ENCODE measurements at regions not wholly inside any gene's neighbourhood (a gene's known extent, or its start where the extent isn't known, plus 50 kb on each side); places are given as distances from the start of the nearest gene placed in this dataset.
"Not testable (repeated sequence)": the region's sequence is repeated elsewhere in the genome, so short reads cannot be mapped to it uniquely, and the experiment has no call there.

DNA sequence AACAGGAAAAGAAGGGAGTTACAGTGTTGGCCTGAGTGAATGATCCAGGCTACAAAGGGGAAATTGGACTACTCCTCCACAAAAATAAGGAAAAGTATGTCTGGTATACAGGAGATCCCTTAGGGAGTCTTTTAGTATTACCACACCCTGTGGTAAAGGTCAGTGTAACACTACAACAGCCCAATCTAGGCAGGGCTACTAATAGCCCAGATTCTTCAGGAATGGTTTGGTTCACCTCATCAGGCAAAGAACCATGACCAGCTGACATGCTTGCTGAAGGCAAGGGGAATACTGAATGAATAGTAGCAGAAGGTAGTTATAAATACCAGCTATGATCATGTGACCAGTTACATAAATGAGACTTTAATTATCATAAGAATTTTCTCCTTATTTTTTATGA, 372.6 kb upstream of the ATP11B start:
- no peaks in the 10 kb centered on the region for H3K36me3 Mint-ChIP-seq (ENCODE audit: low read depth, unreplicated experiment)
- H3K4me1 Mint-ChIP-seq (ENCODE audit: low read depth, unreplicated experiment), result no peaks in the 10 kb centered on the region
- no peak for DNase-seq (ENCODE audit: low read depth)
- Histone ChIP-seq H3K27ac (ENCODE audit: low read depth, low read length) (no peak overlapping the region), H3K9ac (ENCODE audit: low read length) (no peak overlapping the region), H4K20me1 (ENCODE audit: insufficient read depth, low read length) (no peaks in the 10 kb centered on the region), H3K4me2 (ENCODE audit: low read length) (no peak overlapping the region), H3K4me1 (ENCODE audit: insufficient read depth, low read length) (no peaks in the 10 kb centered on the region), H3K9me3 (ENCODE audit: insufficient read depth, low read depth, low read length) (no peaks in the 10 kb centered on the region), H2AFZ (ENCODE audit: low read depth, low read length) (no peak overlapping the region), H3K79me2 (ENCODE audit: insufficient read depth, low read length) (no peaks in the 10 kb centered on the region), H3K36me3 (ENCODE audit: insufficient read depth, low read length) (no peaks in the 10 kb centered on the region), H3K4me3 (ENCODE audit: insufficient read depth, low read depth, low read length) (no peak overlapping the region), H3K27me3 (ENCODE audit: insufficient read depth, low read length) (no peaks in the 10 kb centered on the region)
- no peaks in the 10 kb centered on the region for H3K9me3 Mint-ChIP-seq (ENCODE audit: unreplicated experiment)
- H3K27ac Mint-ChIP-seq (ENCODE audit: unreplicated experiment), result no peak overlapping the region
- no peak overlapping the region for H3K4me3 Mint-ChIP-seq (ENCODE audit: unreplicated experiment)
- peaks cover 2% of the 10 kb centered on the region for H3K27me3 Mint-ChIP-seq (ENCODE audit: low read depth, unreplicated experiment)
- no peak for FAIRE-seq
- TF ChIP-seq, protein P1, sequence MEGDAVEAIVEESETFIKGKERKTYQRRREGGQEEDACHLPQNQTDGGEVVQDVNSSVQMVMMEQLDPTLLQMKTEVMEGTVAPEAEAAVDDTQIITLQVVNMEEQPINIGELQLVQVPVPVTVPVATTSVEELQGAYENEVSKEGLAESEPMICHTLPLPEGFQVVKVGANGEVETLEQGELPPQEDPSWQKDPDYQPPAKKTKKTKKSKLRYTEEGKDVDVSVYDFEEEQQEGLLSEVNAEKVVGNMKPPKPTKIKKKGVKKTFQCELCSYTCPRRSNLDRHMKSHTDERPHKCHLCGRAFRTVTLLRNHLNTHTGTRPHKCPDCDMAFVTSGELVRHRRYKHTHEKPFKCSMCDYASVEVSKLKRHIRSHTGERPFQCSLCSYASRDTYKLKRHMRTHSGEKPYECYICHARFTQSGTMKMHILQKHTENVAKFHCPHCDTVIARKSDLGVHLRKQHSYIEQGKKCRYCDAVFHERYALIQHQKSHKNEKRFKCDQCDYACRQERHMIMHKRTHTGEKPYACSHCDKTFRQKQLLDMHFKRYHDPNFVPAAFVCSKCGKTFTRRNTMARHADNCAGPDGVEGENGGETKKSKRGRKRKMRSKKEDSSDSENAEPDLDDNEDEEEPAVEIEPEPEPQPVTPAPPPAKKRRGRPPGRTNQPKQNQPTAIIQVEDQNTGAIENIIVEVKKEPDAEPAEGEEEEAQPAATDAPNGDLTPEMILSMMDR (IDR thresholded peaks at IDR 0.05; ENCODE audit: insufficient read depth, low read depth, low read length), result no peak
- no peak for TF ChIP-seq EZH2 (IDR thresholded peaks at IDR 0.05; ENCODE audit: insufficient read depth, low read length)

DNA sequence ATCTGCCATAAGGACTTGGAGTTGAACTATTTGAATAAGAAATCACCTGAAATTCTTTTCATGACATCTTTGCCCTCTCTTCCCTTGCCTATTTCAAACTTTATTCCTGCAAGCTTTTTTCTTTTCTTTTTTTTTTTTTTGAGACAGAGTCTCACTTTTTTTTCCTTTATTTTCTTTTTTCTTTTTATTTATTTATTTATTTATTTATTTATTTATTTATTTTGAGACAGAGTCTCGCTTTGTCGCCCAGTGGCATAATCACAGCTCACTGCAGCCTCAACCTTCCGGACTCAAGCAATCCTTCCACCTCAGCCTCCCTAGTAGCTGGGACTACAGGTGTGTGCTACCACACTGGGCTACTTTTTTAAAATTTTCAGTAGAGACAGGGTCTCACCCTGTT, 369.3 kb upstream of the ATP11B start:
- DNase-seq (ENCODE audit: low read depth), result no peak

DNA sequence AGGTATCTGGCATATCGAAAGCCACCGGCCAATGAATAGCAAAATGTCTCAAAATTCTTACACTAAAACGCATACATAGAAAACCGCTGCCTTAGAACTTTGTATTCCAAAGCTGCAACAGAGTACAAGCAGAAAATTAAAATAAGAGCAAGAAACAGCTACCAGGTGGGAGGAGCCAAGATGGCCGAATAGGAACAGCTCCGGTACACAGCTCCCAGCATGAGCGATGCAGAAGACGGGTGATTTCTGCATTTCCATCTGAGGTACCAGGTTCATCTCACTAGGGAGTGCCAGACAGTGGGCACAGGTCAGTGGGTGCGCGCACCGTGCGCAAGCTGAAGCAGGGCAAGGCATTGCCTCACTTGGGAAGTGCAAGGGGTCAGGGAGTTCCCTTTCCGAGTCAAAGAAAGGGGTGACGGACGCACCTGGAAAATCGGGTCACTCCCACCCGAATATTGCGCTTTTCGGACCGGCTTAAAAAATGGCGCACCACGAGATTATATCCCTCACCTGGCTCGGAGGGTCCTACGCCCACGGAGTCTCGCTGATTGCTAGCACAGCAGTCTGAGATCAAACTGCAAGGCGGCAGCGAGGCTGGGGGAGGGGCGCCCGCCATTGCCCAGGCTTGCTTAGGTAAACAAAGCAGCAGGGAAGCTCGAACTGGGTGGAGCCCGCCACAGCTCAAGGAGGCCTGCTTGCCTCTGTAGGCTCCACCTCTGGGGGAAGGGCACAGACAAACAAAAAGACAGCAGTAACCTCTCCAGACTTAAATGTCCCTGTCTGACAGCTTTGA, 367.2 kb upstream of the ATP11B start:
- not testable (repeated sequence) for H3K27ac Mint-ChIP-seq (ENCODE audit: unreplicated experiment); H3K36me3 Mint-ChIP-seq (ENCODE audit: low read depth, unreplicated experiment); FAIRE-seq

More for the DNA sequence above, 369.3 kb upstream of the ATP11B start:
- Histone ChIP-seq H2AFZ (ENCODE audit: low read depth, low read length) (no peak overlapping the region), H3K9me3 (ENCODE audit: insufficient read depth, low read depth, low read length) (no peaks in the 10 kb centered on the region), H3K27me3 (ENCODE audit: insufficient read depth, low read length) (no peaks in the 10 kb centered on the region), H3K4me3 (ENCODE audit: insufficient read depth, low read depth, low read length) (no peak overlapping the region), H3K79me2 (ENCODE audit: insufficient read depth, low read length) (no peaks in the 10 kb centered on the region), H3K4me1 (ENCODE audit: insufficient read depth, low read length) (no peaks in the 10 kb centered on the region), H4K20me1 (ENCODE audit: insufficient read depth, low read length) (no peaks in the 10 kb centered on the region), H3K9ac (ENCODE audit: low read length) (no peak overlapping the region), H3K27ac (ENCODE audit: low read depth, low read length) (no peak overlapping the region), H3K36me3 (ENCODE audit: insufficient read depth, low read length) (no peaks in the 10 kb centered on the region), H3K4me2 (ENCODE audit: low read length) (no peak overlapping the region)
- no peaks in the 10 kb centered on the region for H3K36me3 Mint-ChIP-seq (ENCODE audit: low read depth, unreplicated experiment)
- no peak overlapping the region for H3K27ac Mint-ChIP-seq (ENCODE audit: unreplicated experiment)
- no peak for TF ChIP-seq EZH2 (IDR thresholded peaks at IDR 0.05; ENCODE audit: insufficient read depth, low read length)
- TF ChIP-seq, protein P1 (IDR thresholded peaks at IDR 0.05; ENCODE audit: insufficient read depth, low read depth, low read length), result no peak
- no peaks in the 10 kb centered on the region for H3K9me3 Mint-ChIP-seq (ENCODE audit: unreplicated experiment)
- H3K27me3 Mint-ChIP-seq (ENCODE audit: low read depth, unreplicated experiment), result no peaks in the 10 kb centered on the region
- no peak for FAIRE-seq
- no peak overlapping the region for H3K4me3 Mint-ChIP-seq (ENCODE audit: unreplicated experiment)
- H3K4me1 Mint-ChIP-seq (ENCODE audit: low read depth, unreplicated experiment), result no peaks in the 10 kb centered on the region

DNA sequence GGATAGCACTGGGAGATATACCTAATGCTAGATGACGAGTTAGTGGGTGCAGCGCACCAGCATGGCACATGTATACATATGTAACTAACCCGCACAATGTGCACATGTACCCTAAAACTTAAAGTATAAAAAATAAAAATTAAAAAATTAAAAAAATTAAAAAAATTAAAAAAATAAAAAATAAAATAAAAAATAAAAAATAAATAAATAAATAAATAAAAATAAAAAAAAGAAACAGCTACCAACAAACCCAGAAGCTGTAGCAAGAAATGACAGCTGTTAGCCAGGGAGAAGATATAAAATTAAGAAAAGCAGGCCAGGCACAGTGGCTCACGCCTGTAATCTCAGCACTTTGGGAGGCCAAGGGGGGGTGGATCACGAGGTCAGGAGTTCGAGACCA, 361.3 kb upstream of the ATP11B start:
- FAIRE-seq; H3K4me3 Mint-ChIP-seq (ENCODE audit: unreplicated experiment); H3K4me2 ChIP-seq (ENCODE audit: low read length); H3K4me1 ChIP-seq (ENCODE audit: insufficient read depth, low read length); H3K9me3 Mint-ChIP-seq (ENCODE audit: unreplicated experiment); H3K9ac ChIP-seq (ENCODE audit: low read length); H3K36me3 ChIP-seq (ENCODE audit: insufficient read depth, low read length); H3K27ac Mint-ChIP-seq (ENCODE audit: unreplicated experiment); DNase-seq (ENCODE audit: low read depth); H3K27me3 ChIP-seq (ENCODE audit: insufficient read depth, low read length); H2AFZ ChIP-seq (ENCODE audit: low read depth, low read length); H3K36me3 Mint-ChIP-seq (ENCODE audit: low read depth, unreplicated experiment); H3K4me3 ChIP-seq (ENCODE audit: insufficient read depth, low read depth, low read length); H3K79me2 ChIP-seq (ENCODE audit: insufficient read depth, low read length); H3K9me3 ChIP-seq (ENCODE audit: insufficient read depth, low read depth, low read length); H3K27me3 Mint-ChIP-seq (ENCODE audit: low read depth, unreplicated experiment); H4K20me1 ChIP-seq (ENCODE audit: insufficient read depth, low read length); H3K27ac ChIP-seq (ENCODE audit: low read depth, low read length); H3K4me1 Mint-ChIP-seq (ENCODE audit: low read depth, unreplicated experiment): not testable (repeated sequence)

More for the DNA sequence above, 367.2 kb upstream of the ATP11B start:
- not testable (repeated sequence) for H3K9me3 ChIP-seq (ENCODE audit: insufficient read depth, low read depth, low read length); H3K4me1 Mint-ChIP-seq (ENCODE audit: low read depth, unreplicated experiment); H3K4me1 ChIP-seq (ENCODE audit: insufficient read depth, low read length); DNase-seq (ENCODE audit: low read depth); H3K27ac ChIP-seq (ENCODE audit: low read depth, low read length); H3K4me3 Mint-ChIP-seq (ENCODE audit: unreplicated experiment); H3K36me3 ChIP-seq (ENCODE audit: insufficient read depth, low read length); H4K20me1 ChIP-seq (ENCODE audit: insufficient read depth, low read length); H3K79me2 ChIP-seq (ENCODE audit: insufficient read depth, low read length); H3K9me3 Mint-ChIP-seq (ENCODE audit: unreplicated experiment); H3K27me3 ChIP-seq (ENCODE audit: insufficient read depth, low read length); H3K4me3 ChIP-seq (ENCODE audit: insufficient read depth, low read depth, low read length); H2AFZ ChIP-seq (ENCODE audit: low read depth, low read length); H3K27me3 Mint-ChIP-seq (ENCODE audit: low read depth, unreplicated experiment); H3K4me2 ChIP-seq (ENCODE audit: low read length); H3K9ac ChIP-seq (ENCODE audit: low read length)

All from astrocyte (in vitro differentiated cells and primary cell).